Neural progenitor cell (in vitro differentiated cells): ENCODE measurements at regions not wholly inside any gene's neighbourhood (a gene's known extent, or its start where the extent isn't known, plus 50 kb on each side); places are given as distances from the start of the nearest gene placed in this dataset.

Source experiments
- DNase-seq: peaks from one replicate; pipeline ENCODE4 v3.0.0-alpha.2; 2016; ENCODE audit warnings: low spot score
- H2AFZ ChIP-seq: fragments of 200-600 bp; sonication (generic); replicated peaks from 2 replicates; pipeline ENCODE4 v1.6.1; 2016; ENCODE audit warnings: antibody characterized with exemption
- H3F3A ChIP-seq: fragments of 200-600 bp; sonication (generic); 2 replicates; pipeline ENCODE4 v1.6.1; 2016; ENCODE audit warnings: antibody characterized with exemption, low read depth
- H3K27ac ChIP-seq: fragments of 200-600 bp; sonication (generic); 2 replicates; pipeline ENCODE4 v1.5.1; 2016; ENCODE audit warnings: mild to moderate bottlenecking
- H3K27me3 ChIP-seq: fragments of 200-600 bp; sonication (generic); 2 replicates; pipeline ENCODE4 v1.6.1; 2016; ENCODE audit warnings: mild to moderate bottlenecking, moderate library complexity
- H3K36me3 ChIP-seq: fragments of 200-600 bp; sonication (generic); 2 replicates; pipeline ENCODE4 v1.5.1; 2016
- H3K4me1 ChIP-seq: fragments of 200-600 bp; sonication (generic); 2 replicates; pipeline ENCODE4 v1.6.1; 2016; ENCODE audit warnings: mixed run types
- H3K4me2 ChIP-seq: fragments of 200-600 bp; sonication (generic); 2 replicates; pipeline ENCODE4 v1.6.1; 2016
- H3K4me3 ChIP-seq: fragments of 200-600 bp; sonication (generic); 2 replicates; pipeline ENCODE4 v1.5.1; 2016
- H3K79me2 ChIP-seq: fragments of 200-600 bp; sonication (generic); 2 replicates; pipeline ENCODE4 v1.6.1; 2016; ENCODE audit warnings: low read depth
- H3K9ac ChIP-seq: fragments of 200-600 bp; sonication (generic); 2 replicates; pipeline ENCODE4 v1.6.1; 2016
- H3K9me3 ChIP-seq: fragments of 200-600 bp; sonication (generic); 2 replicates; pipeline ENCODE4 v1.5.1; 2016; ENCODE audit warnings: low read depth
- H4K20me1 ChIP-seq: fragments of 200-600 bp; sonication (generic); 2 replicates; pipeline ENCODE4 v1.6.1; 2016; ENCODE audit warnings: low read depth
- H3K27ac Mint-ChIP-seq: 3 replicates; pipeline ENCODE4 v1.8.0; 2021; ENCODE audit warnings: mixed read lengths
- H3K27me3 Mint-ChIP-seq: 2 replicates; pipeline ENCODE4 v1.8.0; 2022; ENCODE audit warnings: low read depth, mild to moderate bottlenecking, inconsistent platforms, moderate library complexity, mixed read lengths; ENCODE audit not compliant: insufficient read depth
- H3K36me3 Mint-ChIP-seq: 3 replicates; pipeline ENCODE4 v1.8.0; 2021; ENCODE audit warnings: mixed read lengths
- H3K4me1 Mint-ChIP-seq: 3 replicates; pipeline ENCODE4 v1.8.0; 2021; ENCODE audit warnings: mixed read lengths
- H3K4me3 Mint-ChIP-seq: 3 replicates; pipeline ENCODE4 v1.8.0; 2021; ENCODE audit warnings: mild to moderate bottlenecking, moderate library complexity, mixed read lengths
- H3K9me3 Mint-ChIP-seq: 3 replicates; pipeline ENCODE4 v1.8.0; 2020; ENCODE audit warnings: mixed read lengths
- CTCF ChIP-seq: fragments of 200-600 bp; sonication (generic); IDR thresholded peaks from 2 replicates; pipeline ENCODE4 v1.5.1; 2017; ENCODE audit warnings: antibody characterized with exemption, mild to moderate bottlenecking
- EZH2 ChIP-seq: fragments of 200-600 bp; sonication (generic); IDR thresholded peaks from 2 replicates; pipeline ENCODE4 v1.6.1; 2017; ENCODE audit warnings: antibody characterized with exemption, mild to moderate bottlenecking, moderate library complexity
- EZH2phosphoT487 ChIP-seq: fragments of 200-600 bp; sonication (generic); IDR thresholded peaks from 2 replicates; pipeline ENCODE4 v1.6.1; 2017; ENCODE audit warnings: antibody characterized with exemption

GRCh38 chr18:78587626-78588600 lies 391.7 kb upstream of the SALL3 start:
- Histone ChIP-seq H4K20me1 (no peaks in the 10 kb centered on the region), H3K4me1 (no peaks in the 10 kb centered on the region), H3K36me3 (no peaks in the 10 kb centered on the region), H3K79me2 (no peaks in the 10 kb centered on the region), H3K9me3 (no peaks in the 10 kb centered on the region), H3K27ac (no peak overlapping the region), H3K27me3 (no peaks in the 10 kb centered on the region), H3F3A (no peaks in the 10 kb centered on the region), H2AFZ (no peak overlapping the region), H3K4me3 (no peak overlapping the region), H3K4me2 (no peak overlapping the region), H3K9ac (no peak overlapping the region)
- peaks cover 10% of the 10 kb centered on the region for H3K27me3 Mint-ChIP-seq
- H3K4me1 Mint-ChIP-seq, result peaks cover 17% of the 10 kb centered on the region
- H3K4me3 Mint-ChIP-seq, result no peak overlapping the region
- DNase-seq, result no peak
- peaks cover 5% of the 10 kb centered on the region for H3K9me3 Mint-ChIP-seq
- no peak overlapping the region for H3K27ac Mint-ChIP-seq
- no peak for TF ChIP-seq EZH2phosphoT487
- no peak for TF ChIP-seq EZH2
- TF ChIP-seq CTCF, result no peak
- peaks cover 2% of the 10 kb centered on the region for H3K36me3 Mint-ChIP-seq

GRCh38 chr18:78589916-78590437 lies 389.6 kb upstream of the SALL3 start:
- no peak overlapping the region for H3K4me3 ChIP-seq
- TF ChIP-seq EZH2 (no peak), EZH2phosphoT487 (no peak), CTCF (no peak)
- no peaks in the 10 kb centered on the region for H3K9me3 ChIP-seq
- peaks cover 15% of the 10 kb centered on the region for H3K9me3 Mint-ChIP-seq
- no peak overlapping the region for H3K4me3 Mint-ChIP-seq
- H3K79me2 ChIP-seq, result no peaks in the 10 kb centered on the region
- H4K20me1 ChIP-seq, result no peaks in the 10 kb centered on the region
- no peak overlapping the region for H2AFZ ChIP-seq
- H3K27me3 Mint-ChIP-seq, result peaks cover 10% of the 10 kb centered on the region
- H3K4me1 Mint-ChIP-seq, result peaks cover 17% of the 10 kb centered on the region
- H3K4me1 ChIP-seq, result no peaks in the 10 kb centered on the region
- no peaks in the 10 kb centered on the region for H3K36me3 ChIP-seq
- no peak overlapping the region for H3K27ac ChIP-seq
- H3K4me2 ChIP-seq, result no peak overlapping the region
- H3K9ac ChIP-seq, result no peak overlapping the region
- H3K27me3 ChIP-seq, result no peaks in the 10 kb centered on the region
- H3F3A ChIP-seq, result no peaks in the 10 kb centered on the region
- H3K27ac Mint-ChIP-seq, result no peak overlapping the region
- DNase-seq, result no peak
- peaks cover 2% of the 10 kb centered on the region for H3K36me3 Mint-ChIP-seq

GRCh38 chr18:78595453-78595852 lies 384.2 kb upstream of the SALL3 start:
- Mint-ChIP-seq H3K36me3 (peaks cover 2% of the 10 kb centered on the region), H3K9me3 (peaks cover 25% of the 10 kb centered on the region), H3K4me3 (no peak overlapping the region), H3K4me1 (peaks cover 16% of the 10 kb centered on the region), H3K27ac (no peak overlapping the region), H3K27me3 (peaks cover 5% of the 10 kb centered on the region)
- no peak overlapping the region for H3K4me3 ChIP-seq
- no peaks in the 10 kb centered on the region for H3K36me3 ChIP-seq
- no peaks in the 10 kb centered on the region for H3K27me3 ChIP-seq
- H3K9ac ChIP-seq, result no peak overlapping the region
- no peak overlapping the region for H3K27ac ChIP-seq
- H3K9me3 ChIP-seq, result no peaks in the 10 kb centered on the region
- no peak for DNase-seq
- H4K20me1 ChIP-seq, result no peaks in the 10 kb centered on the region
- TF ChIP-seq CTCF, result no peak
- no peak for TF ChIP-seq EZH2phosphoT487
- TF ChIP-seq EZH2, result no peak
- H3F3A ChIP-seq, result no peaks in the 10 kb centered on the region
- H3K4me2 ChIP-seq, result no peak overlapping the region
- H2AFZ ChIP-seq, result no peak overlapping the region
- H3K4me1 ChIP-seq, result peaks cover 8% of the 10 kb centered on the region
- H3K79me2 ChIP-seq, result no peaks in the 10 kb centered on the region
